Spinal cord (tissue), 9 donors: ENCODE measurements at regions not wholly inside any gene's neighbourhood (a gene's known extent, or its start where the extent isn't known, plus 50 kb on each side); places are given as distances from the start of the nearest gene placed in this dataset.
"Not testable (repeated sequence)": the region's sequence is repeated elsewhere in the genome, so short reads cannot be mapped to it uniquely, and the experiment has no call there.

ENCODE experiments used
- DNase-seq, 6 donors: peaks; one replicate each; pipeline versions ENCODE4 v3.0.0 to v3.0.0-alpha.2; 2013 to 2015; ENCODE audit warnings: low spot score in 6 of 6, low read depth in 4 of 6
- H3K27ac ChIP-seq: one replicate; pipeline ENCODE4 v1.5.1; 2013; ENCODE audit warnings: low read depth, low read length, control low read depth
- H3K27me3 ChIP-seq: one replicate; pipeline ENCODE4 v1.6.1; 2013; ENCODE audit warnings: low read length; ENCODE audit not compliant: control insufficient read depth, insufficient read depth
- H3K36me3 ChIP-seq: one replicate; pipeline ENCODE4 v1.6.1; 2013; ENCODE audit warnings: low read length; ENCODE audit not compliant: control insufficient read depth, insufficient read depth
- H3K4me1 ChIP-seq: one replicate; pipeline ENCODE4 v1.6.1; 2013; ENCODE audit warnings: low read length; ENCODE audit not compliant: control insufficient read depth, insufficient read depth
- H3K4me3 ChIP-seq: one replicate; pipeline ENCODE4 v1.5.1; 2013; ENCODE audit warnings: low read depth, low read length, control low read depth
- H3K9me3 ChIP-seq: one replicate; pipeline ENCODE4 v1.6.1; 2013; ENCODE audit warnings: low read length; ENCODE audit not compliant: control insufficient read depth, insufficient read depth
- WGBS: methylation state at CpG from one replicate; pipeline ENCODE4 v1.1.5; 2013; ENCODE audit warnings: missing lambda C conversion rate; ENCODE audit not compliant: insufficient coverage; 5-methylcytosine and 5-hydroxymethylcytosine counted together
- donor health status: healthy.

DNA sequence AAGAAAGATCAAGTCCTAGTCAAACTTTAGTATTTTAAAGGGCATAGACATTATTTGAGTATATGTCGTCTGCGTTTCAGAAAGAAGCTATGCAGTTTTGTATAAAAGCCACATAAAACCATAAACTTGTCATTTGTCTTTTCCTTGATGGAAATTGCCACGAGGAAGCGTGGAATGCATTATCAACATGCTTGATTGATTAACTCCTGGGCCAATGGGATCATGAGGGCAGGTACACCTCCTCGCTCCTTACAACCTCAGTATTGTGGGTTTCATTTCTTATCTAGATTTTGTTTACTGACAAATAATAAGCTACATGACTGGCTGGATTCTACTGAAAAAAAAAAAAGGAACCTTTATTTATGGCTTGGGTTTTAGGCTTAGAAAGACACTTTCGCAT lies 122.5 kb upstream of the RFX3 start:
- Histone ChIP-seq H3K27ac (no peak overlapping the region), H3K4me1 (peaks cover 3% of the 10 kb centered on the region), H3K4me3 (no peak overlapping the region), H3K36me3 (no peaks in the 10 kb centered on the region), H3K9me3 (no peaks in the 10 kb centered on the region), H3K27me3 (no peaks in the 10 kb centered on the region)
- WGBS, result no CpG with 5 or more reads among the region's 6 CpGs
- no peak for DNase-seq

- Histone ChIP-seq H3K4me3 (no peak overlapping the region), H3K27ac (no peak overlapping the region), H3K9me3 (no peaks in the 10 kb centered on the region), H3K27me3 (no peaks in the 10 kb centered on the region), H3K4me1 (peaks cover 3% of the 10 kb centered on the region), H3K36me3 (no peaks in the 10 kb centered on the region)
- DNase-seq, result no peak
- WGBS, result 78% methylated on average over 1 of the region's 1 CpG
Observed at GRCh38 chr9:3647652-3648051, 121.9 kb upstream of the RFX3 start.

DNA sequence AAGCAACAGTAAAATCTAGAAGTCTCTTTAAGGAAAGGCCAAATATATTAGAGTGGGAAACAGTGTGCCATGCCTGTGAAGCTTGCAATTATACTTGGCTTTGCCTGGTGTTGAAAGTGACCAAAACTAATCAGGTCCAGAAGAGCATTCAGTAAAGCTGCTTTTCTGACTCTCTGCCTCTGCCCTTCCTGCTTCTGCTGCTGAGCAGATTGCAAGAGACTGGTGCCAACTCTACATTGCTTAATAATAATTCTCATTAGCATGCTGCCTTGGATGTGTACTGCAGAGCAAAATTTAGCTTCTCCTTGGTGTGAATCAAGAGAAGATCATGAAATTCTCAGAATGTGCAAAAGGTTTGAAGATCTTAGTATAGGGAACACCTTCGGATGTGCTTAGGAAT lies 120.4 kb upstream of the RFX3 start:
- peak in 2 of 6 donors; percentile 62 to 69 for DNase-seq
- no CpG with 5 or more reads among the region's 1 CpG for WGBS
- Histone ChIP-seq H3K4me1 (peaks cover 3% of the 10 kb centered on the region), H3K36me3 (no peaks in the 10 kb centered on the region), H3K9me3 (no peaks in the 10 kb centered on the region), H3K4me3 (no peak overlapping the region), H3K27ac (no peak overlapping the region), H3K27me3 (no peaks in the 10 kb centered on the region)

DNA sequence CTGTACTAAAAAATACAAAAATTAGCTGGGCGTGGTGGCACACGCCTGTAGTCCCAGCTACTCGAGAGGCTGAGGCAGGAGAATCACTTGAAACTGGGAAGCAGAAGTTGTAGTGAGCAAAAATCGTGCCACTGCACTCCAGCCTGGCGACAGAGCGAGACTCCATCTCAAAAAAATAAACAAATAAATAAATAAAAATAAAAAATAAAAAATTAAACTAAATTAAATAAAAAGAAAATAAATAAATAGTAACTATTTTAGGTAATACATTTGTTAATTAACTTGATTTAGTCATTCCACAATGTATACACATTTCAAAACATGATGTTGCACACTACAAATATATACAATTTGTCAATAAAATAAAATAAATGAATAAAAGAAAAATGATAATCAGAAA lies 116.3 kb upstream of the RFX3 start:
- not testable (repeated sequence) for H3K4me1 ChIP-seq, H3K27me3 ChIP-seq, DNase-seq, H3K4me3 ChIP-seq, H3K36me3 ChIP-seq, H3K27ac ChIP-seq, H3K9me3 ChIP-seq
- WGBS, result 94% methylated on average over 3 of the region's 6 CpGs

- Histone ChIP-seq H3K27me3 (no peaks in the 10 kb centered on the region), H3K27ac (peak overlapping the region; percentile 21), H3K4me3 (no peak overlapping the region), H3K4me1 (no peaks in the 10 kb centered on the region), H3K36me3 (no peaks in the 10 kb centered on the region), H3K9me3 (peaks cover 1% of the 10 kb centered on the region)
- DNase-seq, result peak in 5 of 6 donors; percentile 17 to 66 (median 33)
- WGBS, result no CpG with 5 or more reads among the region's 1 CpG
Observed at GRCh38 chr9:3629495-3629894, 103.7 kb upstream of the RFX3 start.

DNA sequence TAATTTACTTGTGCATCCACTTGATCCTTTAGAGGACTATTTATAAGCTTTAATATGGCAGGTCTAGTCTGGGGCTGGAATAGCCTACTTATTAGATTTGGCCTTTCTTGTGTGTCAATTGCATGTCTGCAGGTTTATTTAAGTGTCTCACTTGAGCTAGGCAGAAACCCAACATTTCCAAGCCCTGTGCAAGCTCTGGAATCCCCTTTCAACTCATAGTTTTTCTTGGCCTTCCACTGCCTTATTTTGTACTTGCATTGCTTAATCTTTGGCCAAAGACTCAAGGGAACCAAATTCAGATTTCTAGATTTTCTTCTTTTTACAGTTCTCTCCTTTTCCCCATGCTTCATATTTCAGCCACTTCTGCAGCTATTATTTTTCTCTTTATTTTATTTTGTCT lies 102.4 kb upstream of the RFX3 start:
- Histone ChIP-seq H3K4me1 (no peaks in the 10 kb centered on the region), H3K36me3 (no peaks in the 10 kb centered on the region), H3K27me3 (no peaks in the 10 kb centered on the region), H3K4me3 (no peak overlapping the region), H3K9me3 (peaks cover 1% of the 10 kb centered on the region), H3K27ac (no peak overlapping the region)
- peak in 1 of 6 donors; percentile 28 for DNase-seq

DNA sequence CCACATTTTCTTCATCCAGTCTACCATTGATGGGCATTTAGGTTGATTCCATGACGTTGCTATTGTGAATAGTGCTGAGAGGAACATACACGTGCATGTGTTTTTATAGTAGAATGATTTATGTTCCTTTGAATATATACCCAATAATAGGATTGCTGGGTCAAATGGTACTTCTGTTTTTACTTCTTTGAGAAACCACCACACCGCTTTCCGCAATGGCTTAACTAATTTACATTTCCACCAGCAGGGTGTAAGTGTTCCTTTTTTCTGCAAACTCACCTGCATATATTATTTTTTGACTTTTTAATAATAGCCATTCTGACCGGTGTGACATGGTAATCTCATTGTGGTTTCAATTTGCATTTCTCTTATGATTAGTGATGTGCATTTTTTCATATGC lies 82.2 kb upstream of the RFX3 start:
- H3K27me3 ChIP-seq, result no peaks in the 10 kb centered on the region
- H3K36me3 ChIP-seq, result no peaks in the 10 kb centered on the region
- DNase-seq, result no peak
- H3K9me3 ChIP-seq, result peaks cover 2% of the 10 kb centered on the region
- WGBS, result no CpG with 5 or more reads among the region's 5 CpGs
- no peak overlapping the region for H3K27ac ChIP-seq
- no peak overlapping the region for H3K4me3 ChIP-seq
- H3K4me1 ChIP-seq, result no peaks in the 10 kb centered on the region

GRCh38 chr9:3600672-3601071 lies 74.9 kb upstream of the RFX3 start:
- Histone ChIP-seq H3K27ac (no peak overlapping the region), H3K4me3 (no peak overlapping the region)
- whole genome bisulfite sequencing, result no CpG with 5 or more reads among the region's 3 CpGs

DNA sequence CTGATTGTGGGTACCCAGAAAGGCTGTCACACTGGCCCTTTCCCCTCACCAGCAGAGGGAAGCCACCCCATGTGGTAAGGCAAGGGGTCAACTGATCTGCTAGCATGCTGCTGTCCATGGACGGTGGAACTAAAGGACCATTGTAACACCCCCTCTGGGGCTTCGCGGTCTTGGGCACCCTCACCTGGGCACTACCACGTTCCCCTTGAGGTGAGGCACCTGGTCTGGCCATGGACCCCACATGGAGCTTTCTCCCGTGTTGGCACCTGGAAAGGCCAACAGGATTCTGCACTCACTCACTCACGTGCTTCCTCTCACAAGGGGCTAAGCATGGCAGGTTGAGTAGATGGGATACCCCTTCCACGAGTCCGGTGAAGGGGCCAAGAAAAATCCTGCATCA lies 72.0 kb upstream of the RFX3 start:
- H3K9me3 ChIP-seq, result no peaks in the 10 kb centered on the region
- H3K4me3 ChIP-seq, result no peak overlapping the region
- H3K4me1 ChIP-seq, result no peaks in the 10 kb centered on the region
- no peaks in the 10 kb centered on the region for H3K36me3 ChIP-seq
- H3K27ac ChIP-seq, result no peak overlapping the region
- no peak for DNase-seq
- H3K27me3 ChIP-seq, result no peaks in the 10 kb centered on the region
- WGBS, result 96% methylated on average over 5 of the region's 8 CpGs

More at GRCh38 chr9:3600672-3601071, 74.9 kb upstream of the RFX3 start:
- Histone ChIP-seq H3K4me1 (no peaks in the 10 kb centered on the region), H3K9me3 (no peaks in the 10 kb centered on the region), H3K27me3 (no peaks in the 10 kb centered on the region), H3K36me3 (no peaks in the 10 kb centered on the region)
- DNase-seq, result peak in 1 of 6 donors; percentile 3

DNA sequence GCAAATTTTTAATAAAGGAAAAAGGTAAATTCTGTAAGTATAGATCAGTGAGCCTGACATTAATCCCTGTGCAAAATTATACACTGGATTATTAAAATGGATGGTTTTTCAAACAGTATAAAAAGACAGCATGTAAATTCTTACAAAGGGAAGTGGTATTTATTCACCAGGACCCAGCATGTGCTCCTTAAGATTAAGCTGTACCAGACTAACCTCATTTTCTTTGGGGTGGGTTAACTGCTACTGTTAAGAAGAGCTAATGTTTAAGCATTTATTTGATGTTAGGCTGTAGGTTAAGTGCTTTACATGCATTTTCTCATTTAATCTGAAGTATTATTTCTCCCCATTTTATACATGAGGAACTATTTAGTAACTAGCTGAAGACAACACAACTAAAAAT lies 60.3 kb upstream of the RFX3 start:
- Histone ChIP-seq H3K9me3 (no peaks in the 10 kb centered on the region), H3K27ac (no peak overlapping the region), H3K36me3 (no peaks in the 10 kb centered on the region), H3K4me3 (no peak overlapping the region), H3K4me1 (no peaks in the 10 kb centered on the region), H3K27me3 (no peaks in the 10 kb centered on the region)
- no peak for DNase-seq
